ENCODE measurements at regions not wholly inside any gene's neighbourhood (a gene's known extent, or its start where the extent isn't known, plus 50 kb on each side); places are given as distances from the start of the nearest gene placed in this dataset.

GRCh38 chr12:72197790-72198189 is 74.4 kb upstream of the TRHDE start:
- no peak for TF ChIP-seq CTCF (conservative IDR thresholded peaks at IDR 0.05; ENCODE audit: low read depth in 2 of 2)
- no peak for TF ChIP-seq POLR2AphosphoS5 (IDR thresholded peaks at IDR 0.05; ENCODE audit: low read depth)

Data from GM23338 (cell line).